ENCODE measurements at regions not wholly inside any gene's neighbourhood (a gene's known extent, or its start where the extent isn't known, plus 50 kb on each side); places are given as distances from the start of the nearest gene placed in this dataset.

GRCh38 chr2:219830353-219830738, 202.9 kb downstream of the SLC4A3 start:
- no peaks in the 10 kb centered on the region for H3K36me3 ChIP-seq (ENCODE audit: control insufficient read depth, insufficient read depth, low read length)

GRCh38 chr2:219831957-219832356, 204.5 kb downstream of the SLC4A3 start:
- no peaks in the 10 kb centered on the region; the same call in 1 of the 2 replicates for H3K27me3 ChIP-seq (ENCODE audit: control insufficient read depth, insufficient read depth, low read length)
- no peak overlapping the region for H3K4me3 ChIP-seq (ENCODE audit: low read length)
- no peaks in the 10 kb centered on the region for H3K36me3 ChIP-seq (ENCODE audit: control insufficient read depth, insufficient read depth, low read length)
- DNase-seq (ENCODE audit: low read depth, low spot score): no peak
- H3K27ac ChIP-seq (ENCODE audit: low read length): no peak overlapping the region
- no peaks in the 10 kb centered on the region for H3K4me1 ChIP-seq (ENCODE audit: control insufficient read depth, insufficient read depth, low read length)
- no CpG with 5 or more reads among the region's 2 CpGs for WGBS (ENCODE audit: insufficient coverage, insufficient read length)
- H3K9me3 ChIP-seq (ENCODE audit: control insufficient read depth, insufficient read depth, low read length): no peaks in the 10 kb centered on the region

More at GRCh38 chr2:219830353-219830738, 202.9 kb downstream of the SLC4A3 start:
- Histone ChIP-seq H3K4me3 (ENCODE audit: low read length) (no peak overlapping the region), H3K9me3 (ENCODE audit: control insufficient read depth, insufficient read depth, low read length) (no peaks in the 10 kb centered on the region), H3K27me3 (ENCODE audit: control insufficient read depth, insufficient read depth, low read length) (no peaks in the 10 kb centered on the region; the same call in 1 of the 2 replicates), H3K4me1 (ENCODE audit: control insufficient read depth, insufficient read depth, low read length) (no peaks in the 10 kb centered on the region), H3K27ac (ENCODE audit: low read length) (no peak overlapping the region)
- DNase-seq (ENCODE audit: low read depth, low spot score): no peak
- WGBS (ENCODE audit: insufficient coverage, insufficient read length): no CpG with 5 or more reads among the region's 5 CpGs

- Histone ChIP-seq H3K27ac (ENCODE audit: low read length) (no peak overlapping the region), H3K36me3 (ENCODE audit: control insufficient read depth, insufficient read depth, low read length) (no peaks in the 10 kb centered on the region), H3K4me1 (ENCODE audit: control insufficient read depth, insufficient read depth, low read length) (no peaks in the 10 kb centered on the region), H3K27me3 (ENCODE audit: control insufficient read depth, insufficient read depth, low read length) (no peaks in the 10 kb centered on the region; the same call in 1 of the 2 replicates), H3K4me3 (ENCODE audit: low read length) (no peak overlapping the region), H3K9me3 (ENCODE audit: control insufficient read depth, insufficient read depth, low read length) (no peaks in the 10 kb centered on the region)
- WGBS (ENCODE audit: insufficient coverage, insufficient read length): no CpG with 5 or more reads among the region's 1 CpG
- no peak for DNase-seq (ENCODE audit: low read depth, low spot score)
Measured at GRCh38 chr2:219832904-219833303, 205.5 kb downstream of the SLC4A3 start.

GRCh38 chr2:219835493-219835892, 208.1 kb downstream of the SLC4A3 start:
- H3K4me1 ChIP-seq (ENCODE audit: control insufficient read depth, insufficient read depth, low read length): no peaks in the 10 kb centered on the region
- WGBS (ENCODE audit: insufficient coverage, insufficient read length): no CpG with 5 or more reads among the region's 3 CpGs
- H3K27me3 ChIP-seq (ENCODE audit: control insufficient read depth, insufficient read depth, low read length): no peaks in the 10 kb centered on the region; the same call in 1 of the 2 replicates
- no peak for DNase-seq (ENCODE audit: low read depth, low spot score)
- H3K27ac ChIP-seq (ENCODE audit: low read length): no peak overlapping the region
- no peaks in the 10 kb centered on the region for H3K36me3 ChIP-seq (ENCODE audit: control insufficient read depth, insufficient read depth, low read length)
- H3K9me3 ChIP-seq (ENCODE audit: control insufficient read depth, insufficient read depth, low read length): no peaks in the 10 kb centered on the region
- no peak overlapping the region for H3K4me3 ChIP-seq (ENCODE audit: low read length)

GRCh38 chr2:219836647-219837177, 209.3 kb downstream of the SLC4A3 start:
- Histone ChIP-seq H3K27me3 (ENCODE audit: control insufficient read depth, insufficient read depth, low read length) (no peaks in the 10 kb centered on the region; the same call in 1 of the 2 replicates), H3K4me3 (ENCODE audit: low read length) (no peak overlapping the region), H3K4me1 (ENCODE audit: control insufficient read depth, insufficient read depth, low read length) (no peaks in the 10 kb centered on the region), H3K27ac (ENCODE audit: low read length) (no peak overlapping the region), H3K9me3 (ENCODE audit: control insufficient read depth, insufficient read depth, low read length) (no peaks in the 10 kb centered on the region), H3K36me3 (ENCODE audit: control insufficient read depth, insufficient read depth, low read length) (no peaks in the 10 kb centered on the region)
- DNase-seq (ENCODE audit: low read depth, low spot score): no peak
- WGBS (ENCODE audit: insufficient coverage, insufficient read length): no CpG with 5 or more reads among the region's 4 CpGs

GRCh38 chr2:219844401-219845091, 217.1 kb downstream of the SLC4A3 start:
- no peak overlapping the region for H3K4me3 ChIP-seq (ENCODE audit: low read length)
- H3K9me3 ChIP-seq (ENCODE audit: control insufficient read depth, insufficient read depth, low read length): no peaks in the 10 kb centered on the region
- H3K36me3 ChIP-seq (ENCODE audit: control insufficient read depth, insufficient read depth, low read length): no peaks in the 10 kb centered on the region
- H3K27me3 ChIP-seq (ENCODE audit: control insufficient read depth, insufficient read depth, low read length): no peaks in the 10 kb centered on the region
- H3K27ac ChIP-seq (ENCODE audit: low read length): no peak overlapping the region
- no peak for DNase-seq (ENCODE audit: low read depth, low spot score)
- WGBS (ENCODE audit: insufficient coverage, insufficient read length): no CpG with 5 or more reads among the region's 7 CpGs
- no peaks in the 10 kb centered on the region for H3K4me1 ChIP-seq (ENCODE audit: control insufficient read depth, insufficient read depth, low read length)

- Histone ChIP-seq H3K27ac (ENCODE audit: low read length) (no peak overlapping the region), H3K27me3 (ENCODE audit: control insufficient read depth, insufficient read depth, low read length) (no peaks in the 10 kb centered on the region), H3K4me1 (ENCODE audit: control insufficient read depth, insufficient read depth, low read length) (peaks cover 4% of the 10 kb centered on the region), H3K9me3 (ENCODE audit: control insufficient read depth, insufficient read depth, low read length) (no peaks in the 10 kb centered on the region), H3K4me3 (ENCODE audit: low read length) (no peak overlapping the region), H3K36me3 (ENCODE audit: control insufficient read depth, insufficient read depth, low read length) (no peaks in the 10 kb centered on the region)
- DNase-seq (ENCODE audit: low read depth, low spot score): no peak
- WGBS (ENCODE audit: insufficient coverage, insufficient read length): no CpG with 5 or more reads among the region's 3 CpGs
Measured at GRCh38 chr2:219848882-219849281, 221.5 kb downstream of the SLC4A3 start.

- no CpG with 5 or more reads among the region's 6 CpGs for WGBS (ENCODE audit: insufficient coverage, insufficient read length)
- no peaks in the 10 kb centered on the region for H3K9me3 ChIP-seq (ENCODE audit: control insufficient read depth, insufficient read depth, low read length)
Measured at GRCh38 chr2:219851169-219851568, 223.7 kb downstream of the SLC4A3 start.

GRCh38 chr2:219851801-219852481, 224.5 kb downstream of the SLC4A3 start:
- H3K9me3 ChIP-seq (ENCODE audit: control insufficient read depth, insufficient read depth, low read length): no peaks in the 10 kb centered on the region
- no peak for DNase-seq (ENCODE audit: low read depth, low spot score)

More at GRCh38 chr2:219851169-219851568, 223.7 kb downstream of the SLC4A3 start:
- H3K27me3 ChIP-seq (ENCODE audit: control insufficient read depth, insufficient read depth, low read length): no peaks in the 10 kb centered on the region
- H3K4me3 ChIP-seq (ENCODE audit: low read length): no peak overlapping the region
- H3K36me3 ChIP-seq (ENCODE audit: control insufficient read depth, insufficient read depth, low read length): no peaks in the 10 kb centered on the region
- DNase-seq (ENCODE audit: low read depth, low spot score): peak; percentile 33
- H3K27ac ChIP-seq (ENCODE audit: low read length): no peak overlapping the region
- H3K4me1 ChIP-seq (ENCODE audit: control insufficient read depth, insufficient read depth, low read length): peaks cover 4% of the 10 kb centered on the region

GRCh38 chr2:219852626-219853025, 225.2 kb downstream of the SLC4A3 start:
- Histone ChIP-seq H3K4me3 (ENCODE audit: low read length) (no peak overlapping the region), H3K27me3 (ENCODE audit: control insufficient read depth, insufficient read depth, low read length) (no peaks in the 10 kb centered on the region), H3K27ac (ENCODE audit: low read length) (no peak overlapping the region), H3K9me3 (ENCODE audit: control insufficient read depth, insufficient read depth, low read length) (no peaks in the 10 kb centered on the region), H3K4me1 (ENCODE audit: control insufficient read depth, insufficient read depth, low read length) (peaks cover 4% of the 10 kb centered on the region), H3K36me3 (ENCODE audit: control insufficient read depth, insufficient read depth, low read length) (no peaks in the 10 kb centered on the region)
- DNase-seq (ENCODE audit: low read depth, low spot score): no peak
- 100% methylated on average over 6 of the region's 12 CpGs for WGBS (ENCODE audit: insufficient coverage, insufficient read length)

More at GRCh38 chr2:219851801-219852481, 224.5 kb downstream of the SLC4A3 start:
- Histone ChIP-seq H3K4me3 (ENCODE audit: low read length) (no peak overlapping the region), H3K27ac (ENCODE audit: low read length) (no peak overlapping the region), H3K4me1 (ENCODE audit: control insufficient read depth, insufficient read depth, low read length) (peaks cover 4% of the 10 kb centered on the region), H3K27me3 (ENCODE audit: control insufficient read depth, insufficient read depth, low read length) (no peaks in the 10 kb centered on the region), H3K36me3 (ENCODE audit: control insufficient read depth, insufficient read depth, low read length) (no peaks in the 10 kb centered on the region)
- WGBS (ENCODE audit: insufficient coverage, insufficient read length): no CpG with 5 or more reads among the region's 22 CpGs
